Astrocyte (in vitro differentiated cells and primary cell): ENCODE measurements at regions not wholly inside any gene's neighbourhood (a gene's known extent, or its start where the extent isn't known, plus 50 kb on each side); places are given as distances from the start of the nearest gene placed in this dataset.

Source experiments
- CTCF ChIP-seq: IDR thresholded peaks from 2 replicates; pipeline ENCODE4 v1.5.1; 2011; ENCODE audit warnings: low read depth, mild to moderate bottlenecking, inconsistent platforms, low read length, moderate library complexity; ENCODE audit not compliant: insufficient read depth
- EZH2 ChIP-seq: IDR thresholded peaks from 2 replicates; pipeline ENCODE4 v1.6.1; 2012; ENCODE audit warnings: mild to moderate bottlenecking, low read length, inconsistent platforms; ENCODE audit not compliant: insufficient read depth

- TF ChIP-seq CTCF (no peak), EZH2 (no peak)
Measured at GRCh38 chr3:177838766-177839350, 641.6 kb upstream of the TBL1XR1 start.
